Sigmoid colon (tissue), 3 donors: ENCODE measurements at regions not wholly inside any gene's neighbourhood (a gene's known extent, or its start where the extent isn't known, plus 50 kb on each side); places are given as distances from the start of the nearest gene placed in this dataset.

Source experiments
- CTCF ChIP-seq, 4 experiments: fragments of 450-650 bp in 3 of 4; fragments of 200-600 bp in 1 of 4; IDR thresholded peaks; one replicate each; pipeline ENCODE4 v1.5.1; 2016 to 2019; ENCODE audit warnings: antibody characterized with exemption in 4 of 4, mild to moderate bottlenecking in 3 of 4, moderate library complexity in 2 of 4
- POLR2A ChIP-seq, 2 donors: fragments of 450-650 bp; IDR thresholded peaks; one replicate each; pipeline ENCODE4 v1.6.1; 2016; ENCODE audit warnings: antibody characterized with exemption in 2 of 2, mild to moderate bottlenecking in 2 of 2, moderate library complexity in 2 of 2

GRCh38 chr13:65054277-65054676 lies 2175.9 kb downstream of the PCDH9 start:
- no peak for TF ChIP-seq CTCF (IDR thresholded peaks at IDR 0.05)
- no peak for TF ChIP-seq POLR2A (IDR thresholded peaks at IDR 0.05)
